NOMO-1 treated with dmso at 0.1 percent for 144 hours (cell line): ENCODE measurements at regions not wholly inside any gene's neighbourhood (a gene's known extent, or its start where the extent isn't known, plus 50 kb on each side); places are given as distances from the start of the nearest gene placed in this dataset.

Source experiments
- DNase-seq: peaks from one replicate; lab custom pipeline; 2025; ENCODE audit not compliant: unreplicated experiment; lab: John Stamatoyannopoulos, UW

- no peak for DNase-seq
These were observed 233.4 kb upstream of the NLRP1 start for GRCh38 chr17:5817475-5818395.

- no peak for DNase-seq
These were observed 235.1 kb upstream of the NLRP1 start for GRCh38 chr17:5819396-5819795.

GRCh38 chr17:5819921-5820685, 235.8 kb upstream of the NLRP1 start:
- no peak for DNase-seq

- no peak for DNase-seq
These were observed 236.6 kb upstream of the NLRP1 start for GRCh38 chr17:5820721-5821456.

- DNase-seq: no peak
These were observed 237.5 kb upstream of the NLRP1 start for GRCh38 chr17:5821803-5822202.

GRCh38 chr17:5822281-5823060, 238.2 kb upstream of the NLRP1 start:
- DNase-seq: no peak

- DNase-seq: no peak
These were observed 238.9 kb upstream of the NLRP1 start for GRCh38 chr17:5823219-5823618.

- no peak for DNase-seq
These were observed 241.5 kb upstream of the NLRP1 start for GRCh38 chr17:5825717-5826330.

- no peak for DNase-seq
These were observed 242.1 kb upstream of the NLRP1 start for GRCh38 chr17:5826384-5826783.

- DNase-seq: no peak
These were observed 239.3 kb upstream of the WSCD1 start for GRCh38 chr17:5830921-5831320.

- DNase-seq: no peak
These were observed 237.3 kb upstream of the WSCD1 start for GRCh38 chr17:5832886-5833285.

GRCh38 chr17:5837055-5837491, 233.1 kb upstream of the WSCD1 start:
- no peak for DNase-seq

- DNase-seq: no peak
These were observed 231.4 kb upstream of the WSCD1 start for GRCh38 chr17:5838661-5839300.

- DNase-seq: no peak
These were observed 229.2 kb upstream of the WSCD1 start for GRCh38 chr17:5840811-5841446.

GRCh38 chr17:5841862-5842261, 228.3 kb upstream of the WSCD1 start:
- no peak for DNase-seq

- no peak for DNase-seq
These were observed 226.7 kb upstream of the WSCD1 start for GRCh38 chr17:5843366-5844026.

- DNase-seq: no peak
These were observed 224.2 kb upstream of the WSCD1 start for GRCh38 chr17:5846001-5846400.

GRCh38 chr17:5854871-5855554, 215.2 kb upstream of the WSCD1 start:
- DNase-seq: no peak
